ENCODE measurements at regions not wholly inside any gene's neighbourhood (a gene's known extent, or its start where the extent isn't known, plus 50 kb on each side); places are given as distances from the start of the nearest gene placed in this dataset.

- DNase-seq (ENCODE audit: low spot score), result no peak
- no peak for ATAC-seq (ENCODE audit: low FRiP score)
- no peak for TF ChIP-seq CTCF (IDR thresholded peaks at IDR 0.05)
These were observed 102.1 kb downstream of the ZWINT start for GRCh38 chr10:56258991-56259390.

GRCh38 chr10:56258378-56258777 is 102.7 kb downstream of the ZWINT start:
- no peak for ATAC-seq (ENCODE audit: low FRiP score)
- no peak for TF ChIP-seq CTCF (IDR thresholded peaks at IDR 0.05)
- DNase-seq (ENCODE audit: low spot score), result no peak

GRCh38 chr10:56255298-56255697 is 105.8 kb downstream of the ZWINT start:
- ATAC-seq (ENCODE audit: low FRiP score), result no peak
- DNase-seq (ENCODE audit: low spot score), result no peak
- no peak for TF ChIP-seq CTCF (IDR thresholded peaks at IDR 0.05)

GRCh38 chr10:56240471-56240870 is 120.6 kb downstream of the ZWINT start:
- no peak for DNase-seq (ENCODE audit: low spot score)
- no peak for TF ChIP-seq CTCF (IDR thresholded peaks at IDR 0.05)
- ATAC-seq (ENCODE audit: low FRiP score), result no peak

GRCh38 chr10:56231436-56231835 is 129.6 kb downstream of the ZWINT start:
- no peak for TF ChIP-seq CTCF (IDR thresholded peaks at IDR 0.05)
- ATAC-seq (ENCODE audit: low FRiP score) (no peak), DNase-seq (ENCODE audit: low spot score) (no peak)

GRCh38 chr10:56222237-56222636 is 138.8 kb downstream of the ZWINT start:
- no peak for ATAC-seq (ENCODE audit: low FRiP score)
- TF ChIP-seq CTCF (IDR thresholded peaks at IDR 0.05), result no peak
- DNase-seq (ENCODE audit: low spot score), result no peak

- TF ChIP-seq CTCF (IDR thresholded peaks at IDR 0.05), result no peak
- DNase-seq (ENCODE audit: low spot score) (no peak), ATAC-seq (ENCODE audit: low FRiP score) (no peak)
These were observed 148.1 kb downstream of the ZWINT start for GRCh38 chr10:56212951-56213350.

Measured in omental fat pad (tissue), 3 donors.